SU-DHL-6 (cell line): ENCODE measurements at regions not wholly inside any gene's neighbourhood (a gene's known extent, or its start where the extent isn't known, plus 50 kb on each side); places are given as distances from the start of the nearest gene placed in this dataset.

ENCODE experiments used
- CTCF ChIP-seq: fragments of 200-600 bp; sonication (generic); IDR thresholded peaks from one replicate; pipeline ENCODE4 v1.5.1; 2017; ENCODE audit warnings: antibody characterized with exemption, mild to moderate bottlenecking, low read length, moderate library complexity; ENCODE audit not compliant: insufficient read depth, poor library complexity, severe bottlenecking
- EZH2phosphoT487 ChIP-seq: fragments of 200-600 bp; sonication (generic), shearing (Covaris generic); conservative IDR thresholded peaks from 2 replicates; pipeline ENCODE4 v1.6.1; 2018; ENCODE audit warnings: mild to moderate bottlenecking, antibody characterized with exemption, low read length, moderate library complexity, mixed read lengths

- TF ChIP-seq CTCF (no peak), EZH2phosphoT487 (no peak)
These were observed 625.6 kb downstream of the SI start for GRCh38 chr3:164452707-164453106.
